Stomach (tissue), 4 donors: ENCODE measurements at regions not wholly inside any gene's neighbourhood (a gene's known extent, or its start where the extent isn't known, plus 50 kb on each side); places are given as distances from the start of the nearest gene placed in this dataset.

ENCODE experiments used
- CTCF ChIP-seq, 7 experiments: fragments of 450-650 bp in 4 of 7; fragments of 200-600 bp in 3 of 7; sonication (generic) in 3 of 7; IDR thresholded peaks; one replicate each; pipeline ENCODE4 v1.5.1; 2016 to 2019; ENCODE audit warnings: antibody characterized with exemption in 7 of 7, control low read depth in 2 of 7, mild to moderate bottlenecking in 1 of 7
- POLR2AphosphoS5 ChIP-seq, 3 donors: sonication (generic); formaldehyde crosslinking; IDR thresholded peaks; one replicate each; pipeline ENCODE4 v1.6.1; 2016; ENCODE audit warnings: antibody characterized with exemption in 3 of 3

GRCh38 chr2:59896499-59897245 is 656.8 kb downstream of the BCL11A start:
- TF ChIP-seq CTCF (IDR thresholded peaks at IDR 0.05) (no peak), POLR2AphosphoS5 (IDR thresholded peaks at IDR 0.05) (no peak)
